HG03025 (cell line): ENCODE measurements at regions not wholly inside any gene's neighbourhood (a gene's known extent, or its start where the extent isn't known, plus 50 kb on each side); places are given as distances from the start of the nearest gene placed in this dataset.

Experiments
- ATAC-seq: cut with Tn5 transposase; IDR thresholded peaks from one replicate; pipeline ENCODE4 v1.9.1; 2021; ENCODE audit warnings: mild to moderate bottlenecking, moderate library complexity; ENCODE audit not compliant: unreplicated experiment, low FRiP score

GRCh38 chr5:74332006-74332405 is 308.5 kb downstream of the ENC1 start:
- ATAC-seq, result no peak

- no peak for ATAC-seq
Observed at GRCh38 chr5:74328221-74328630, 312.3 kb downstream of the ENC1 start.

- no peak for ATAC-seq
Observed at GRCh38 chr5:74327339-74327685, 313.2 kb downstream of the ENC1 start.

GRCh38 chr5:74326571-74327338 is 313.8 kb downstream of the ENC1 start:
- ATAC-seq, result no peak

GRCh38 chr5:74325866-74326265 is 314.7 kb downstream of the ENC1 start:
- ATAC-seq, result no peak

- ATAC-seq, result no peak
Observed at GRCh38 chr5:74324556-74324955, 316.0 kb downstream of the ENC1 start.

- no peak for ATAC-seq
Observed at GRCh38 chr5:74322944-74323343, 317.6 kb downstream of the ENC1 start.

- no peak for ATAC-seq
Observed at GRCh38 chr5:74322191-74322590, 318.3 kb downstream of the ENC1 start.

GRCh38 chr5:74321326-74321725 is 319.2 kb downstream of the ENC1 start:
- no peak for ATAC-seq

- no peak for ATAC-seq
Observed at GRCh38 chr5:74320526-74320925, 320.0 kb downstream of the ENC1 start.

- ATAC-seq, result no peak
Observed at GRCh38 chr5:74319076-74319475, 321.5 kb downstream of the ENC1 start.

- ATAC-seq, result no peak
Observed at GRCh38 chr5:74316064-74316603, 324.4 kb downstream of the ENC1 start.

- no peak for ATAC-seq
Observed at GRCh38 chr5:74314906-74315305, 325.6 kb downstream of the ENC1 start.

- no peak for ATAC-seq
Observed at GRCh38 chr5:74313896-74314295, 326.6 kb downstream of the ENC1 start.

GRCh38 chr5:74312746-74313145 is 327.8 kb downstream of the ENC1 start:
- no peak for ATAC-seq

GRCh38 chr5:74311961-74312360 is 328.6 kb downstream of the ENC1 start:
- no peak for ATAC-seq

GRCh38 chr5:74310997-74311930 is 329.3 kb downstream of the ENC1 start:
- ATAC-seq, result no peak

GRCh38 chr5:74310386-74310785 is 330.1 kb downstream of the ENC1 start:
- ATAC-seq, result no peak

GRCh38 chr5:74309050-74309449 is 331.5 kb downstream of the ENC1 start:
- no peak for ATAC-seq

- ATAC-seq, result no peak
Observed at GRCh38 chr5:74306845-74307244, 333.7 kb downstream of the ENC1 start.

- ATAC-seq, result no peak
Observed at GRCh38 chr5:74304536-74304935, 336.0 kb downstream of the ENC1 start.
